Astrocyte (in vitro differentiated cells and primary cell): ENCODE measurements at regions not wholly inside any gene's neighbourhood (a gene's known extent, or its start where the extent isn't known, plus 50 kb on each side); places are given as distances from the start of the nearest gene placed in this dataset.

Experiments
- CTCF ChIP-seq: IDR thresholded peaks from 2 replicates; pipeline ENCODE4 v1.5.1; 2011; ENCODE audit warnings: low read depth, mild to moderate bottlenecking, inconsistent platforms, low read length, moderate library complexity; ENCODE audit not compliant: insufficient read depth
- EZH2 ChIP-seq: IDR thresholded peaks from 2 replicates; pipeline ENCODE4 v1.6.1; 2012; ENCODE audit warnings: mild to moderate bottlenecking, low read length, inconsistent platforms; ENCODE audit not compliant: insufficient read depth

DNA sequence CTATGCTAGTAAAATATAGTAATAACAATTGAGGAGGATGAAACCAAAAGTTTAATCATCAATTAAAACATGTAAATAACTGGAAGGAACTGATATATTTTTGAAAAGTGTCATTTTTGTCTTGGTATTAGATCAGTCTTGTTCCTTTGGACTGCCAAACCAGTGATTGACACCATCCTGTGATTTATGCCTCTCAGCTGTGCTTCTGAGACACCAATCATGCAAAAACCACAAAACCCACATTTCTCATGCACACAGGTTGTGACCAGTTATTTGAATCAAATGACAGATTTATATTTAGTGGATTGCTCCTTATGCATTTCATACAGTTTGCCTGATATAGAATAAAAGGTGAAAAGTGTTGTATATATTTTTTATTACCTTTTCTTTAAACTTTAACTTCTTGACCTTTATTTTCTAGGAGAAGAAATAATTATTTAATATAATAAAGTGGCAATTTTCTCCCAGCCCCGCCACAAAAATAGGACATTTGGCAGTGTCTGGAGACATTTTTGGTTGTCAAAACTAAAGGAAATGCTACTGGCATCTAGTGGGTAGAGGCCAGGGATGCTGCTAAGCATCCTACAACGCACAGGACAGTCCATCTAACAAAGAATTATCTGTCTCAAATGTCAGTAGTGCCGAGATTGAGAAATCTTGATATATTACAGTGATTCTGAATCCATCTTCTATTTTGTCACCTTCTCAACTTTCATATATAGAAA lies 383.6 kb downstream of the BCKDHB start:
- TF ChIP-seq CTCF, result no peak
- TF ChIP-seq EZH2, result no peak
